Loucy (cell line): ENCODE measurements at regions not wholly inside any gene's neighbourhood (a gene's known extent, or its start where the extent isn't known, plus 50 kb on each side); places are given as distances from the start of the nearest gene placed in this dataset.

ENCODE experiments used
- H2AFZ ChIP-seq: fragments of 200-600 bp; sonication (generic); 2 replicates; pipeline ENCODE4 v1.6.0; 2016; ENCODE audit warnings: antibody characterized with exemption, mild to moderate bottlenecking, low read length, moderate library complexity
- H3F3A ChIP-seq: fragments of 200-600 bp; 2 replicates; pipeline ENCODE4 v1.6.0; 2016; ENCODE audit warnings: antibody characterized with exemption, low read depth, mild to moderate bottlenecking
- H3K27me3 ChIP-seq: fragments of 200-600 bp; sonication (generic); 2 replicates; pipeline ENCODE4 v1.6.1; 2014; ENCODE audit warnings: low read length, mild to moderate bottlenecking; ENCODE audit not compliant: insufficient read depth, poor library complexity, severe bottlenecking
- H3K36me3 ChIP-seq: fragments of 200-600 bp; sonication (generic); 2 replicates; pipeline ENCODE4 v1.6.1; 2016; ENCODE audit warnings: low read length; ENCODE audit not compliant: insufficient read depth
- H3K4me1 ChIP-seq: fragments of 200-600 bp; sonication (generic); 2 replicates; pipeline ENCODE4 v1.5.1; 2014; ENCODE audit warnings: low read length, mild to moderate bottlenecking; ENCODE audit not compliant: insufficient read depth, poor library complexity, severe bottlenecking
- H3K4me2 ChIP-seq: fragments of 200-600 bp; sonication (generic); 2 replicates; pipeline ENCODE4 v1.6.0; 2014; ENCODE audit warnings: antibody characterized with exemption, low read length, low read depth, mild to moderate bottlenecking; ENCODE audit not compliant: poor library complexity, severe bottlenecking
- H3K4me3 ChIP-seq: fragments of 200-600 bp; sonication (generic); 2 replicates; pipeline ENCODE4 v1.5.1; 2014; ENCODE audit warnings: low read length, mild to moderate bottlenecking, mixed read lengths; ENCODE audit not compliant: poor library complexity, severe bottlenecking
- H3K79me2 ChIP-seq: fragments of 200-600 bp; sonication (generic); 2 replicates; pipeline ENCODE4 v1.6.1; 2014; ENCODE audit warnings: low read length; ENCODE audit not compliant: insufficient read depth
- H3K9ac ChIP-seq: fragments of 200-600 bp; sonication (generic); 2 replicates; pipeline ENCODE4 v1.6.0; 2014; ENCODE audit warnings: mild to moderate bottlenecking, low read depth, low read length, moderate library complexity; ENCODE audit not compliant: poor library complexity, severe bottlenecking
- H3K9me2 ChIP-seq: fragments of 200-600 bp; sonication (generic); replicated peaks from 2 replicates; pipeline ENCODE4 v1.6.1; 2016; ENCODE audit warnings: low read depth, low read length, mixed read lengths
- H3K9me3 ChIP-seq: fragments of 200-600 bp; sonication (generic); 2 replicates; pipeline ENCODE4 v1.6.1; 2014; ENCODE audit warnings: mild to moderate bottlenecking, antibody characterized with exemption, low read length, low read depth; ENCODE audit not compliant: insufficient read depth
- H4K20me1 ChIP-seq: fragments of 200-600 bp; sonication (generic); 2 replicates; pipeline ENCODE4 v1.6.0; 2014; ENCODE audit warnings: antibody characterized with exemption, low read length, mild to moderate bottlenecking; ENCODE audit not compliant: insufficient read depth, poor library complexity, severe bottlenecking
- EZH2phosphoT487 ChIP-seq: fragments of 200-600 bp; IDR thresholded peaks from 2 replicates; pipeline ENCODE4 v1.6.1; 2018; ENCODE audit warnings: antibody characterized with exemption, mild to moderate bottlenecking, moderate library complexity, borderline replicate concordance
- TF ChIP-seq, protein P1 (sequence below): fragments of 200-600 bp; sonication (generic); conservative IDR thresholded peaks from 2 replicates; pipeline ENCODE4 v1.5.1; 2014; ENCODE audit warnings: mild to moderate bottlenecking, antibody characterized with exemption, low read length

DNA sequence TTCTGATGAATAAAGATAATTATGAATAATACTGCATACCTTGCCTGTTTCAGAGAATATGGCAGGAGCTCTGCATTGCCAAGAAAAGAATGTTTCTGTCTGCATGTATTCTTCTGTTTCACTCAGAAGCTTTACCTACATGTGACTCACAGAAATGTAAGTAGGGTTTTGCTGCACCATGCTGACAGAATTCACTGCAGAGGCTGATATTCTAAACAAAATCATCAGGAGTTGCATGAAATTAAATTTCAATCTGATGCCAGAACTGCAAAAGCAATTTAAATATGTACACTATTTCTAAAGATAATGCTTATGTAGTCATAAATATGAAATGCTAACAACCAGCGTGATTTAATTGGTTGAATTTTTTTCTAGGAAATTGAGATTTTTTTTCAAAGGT, 332.8 kb upstream of the FSHR start:
- no peaks in the 10 kb centered on the region for H3K79me2 ChIP-seq

DNA sequence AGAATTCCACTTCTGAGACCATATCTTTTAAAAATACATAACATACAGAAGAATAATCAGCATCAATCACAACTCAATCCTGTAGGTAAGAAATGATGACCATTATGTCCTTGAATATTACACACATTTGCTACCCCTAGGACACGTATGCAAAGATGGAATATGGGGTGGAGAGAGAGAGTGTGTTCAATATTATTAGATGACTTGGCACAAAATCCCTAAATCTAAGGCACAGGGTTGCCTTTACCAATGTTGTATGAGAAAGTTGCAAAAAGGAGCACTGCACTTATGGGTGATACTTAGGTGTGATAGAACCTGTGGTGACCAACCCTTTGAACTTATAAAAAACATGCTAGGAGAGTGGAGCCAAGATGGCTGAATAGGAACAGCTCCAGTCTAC, 326.2 kb upstream of the FSHR start:
- Histone ChIP-seq H3K9ac (no peak overlapping the region), H2AFZ (no peak overlapping the region), H3K4me2 (no peak overlapping the region), H3K4me1 (no peaks in the 10 kb centered on the region), H3F3A (no peaks in the 10 kb centered on the region), H4K20me1 (no peaks in the 10 kb centered on the region), H3K27me3 (no peaks in the 10 kb centered on the region), H3K36me3 (no peaks in the 10 kb centered on the region), H3K79me2 (no peaks in the 10 kb centered on the region), H3K4me3 (no peak overlapping the region), H3K9me3 (no peaks in the 10 kb centered on the region), H3K9me2 (no peaks in the 10 kb centered on the region)
- TF ChIP-seq, protein P1, sequence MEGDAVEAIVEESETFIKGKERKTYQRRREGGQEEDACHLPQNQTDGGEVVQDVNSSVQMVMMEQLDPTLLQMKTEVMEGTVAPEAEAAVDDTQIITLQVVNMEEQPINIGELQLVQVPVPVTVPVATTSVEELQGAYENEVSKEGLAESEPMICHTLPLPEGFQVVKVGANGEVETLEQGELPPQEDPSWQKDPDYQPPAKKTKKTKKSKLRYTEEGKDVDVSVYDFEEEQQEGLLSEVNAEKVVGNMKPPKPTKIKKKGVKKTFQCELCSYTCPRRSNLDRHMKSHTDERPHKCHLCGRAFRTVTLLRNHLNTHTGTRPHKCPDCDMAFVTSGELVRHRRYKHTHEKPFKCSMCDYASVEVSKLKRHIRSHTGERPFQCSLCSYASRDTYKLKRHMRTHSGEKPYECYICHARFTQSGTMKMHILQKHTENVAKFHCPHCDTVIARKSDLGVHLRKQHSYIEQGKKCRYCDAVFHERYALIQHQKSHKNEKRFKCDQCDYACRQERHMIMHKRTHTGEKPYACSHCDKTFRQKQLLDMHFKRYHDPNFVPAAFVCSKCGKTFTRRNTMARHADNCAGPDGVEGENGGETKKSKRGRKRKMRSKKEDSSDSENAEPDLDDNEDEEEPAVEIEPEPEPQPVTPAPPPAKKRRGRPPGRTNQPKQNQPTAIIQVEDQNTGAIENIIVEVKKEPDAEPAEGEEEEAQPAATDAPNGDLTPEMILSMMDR = no peak
- no peak for TF ChIP-seq EZH2phosphoT487

More for the DNA sequence above, 332.8 kb upstream of the FSHR start:
- Histone ChIP-seq H3F3A (no peaks in the 10 kb centered on the region), H3K4me3 (no peak overlapping the region), H3K27me3 (no peaks in the 10 kb centered on the region), H3K9ac (no peak overlapping the region), H3K9me3 (no peaks in the 10 kb centered on the region), H3K36me3 (no peaks in the 10 kb centered on the region), H3K4me1 (no peaks in the 10 kb centered on the region), H2AFZ (no peak overlapping the region), H4K20me1 (no peaks in the 10 kb centered on the region), H3K9me2 (no peaks in the 10 kb centered on the region), H3K4me2 (no peak overlapping the region)
- no peak for TF ChIP-seq EZH2phosphoT487
- TF ChIP-seq, protein P1 = no peak

DNA sequence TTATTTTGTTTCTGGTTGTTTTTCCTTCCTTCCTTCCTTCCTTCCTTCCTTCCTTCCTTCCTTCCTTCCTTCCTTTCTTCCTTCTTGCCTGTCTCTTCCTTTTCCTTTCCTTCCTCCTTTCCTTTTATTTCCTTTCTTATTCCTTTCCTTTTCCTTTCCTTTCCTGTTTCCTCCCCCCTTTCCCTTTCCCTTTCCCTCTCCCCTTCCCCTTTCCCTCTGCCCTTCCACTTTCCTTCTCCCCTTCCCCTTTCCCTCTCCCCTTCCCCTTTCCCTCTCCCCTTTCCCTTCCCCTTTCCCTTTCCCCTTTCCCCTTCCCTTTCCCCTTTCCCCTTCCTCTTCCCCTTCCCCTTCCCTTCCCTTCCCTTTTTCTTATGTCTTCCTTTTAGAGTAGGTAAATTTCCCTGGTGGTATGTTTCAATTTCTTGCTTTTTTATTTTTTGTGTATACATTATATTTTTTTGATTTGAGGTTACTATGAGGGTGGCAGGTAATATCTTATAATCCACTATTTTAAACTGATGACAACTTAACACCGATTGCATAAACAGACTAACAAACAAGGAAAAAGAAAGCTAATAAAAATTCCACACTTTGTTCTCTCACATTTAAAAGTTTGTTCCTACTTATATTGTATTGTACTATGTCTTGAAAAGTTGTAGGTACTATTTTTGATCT, 311.0 kb upstream of the FSHR start:
- Histone ChIP-seq H4K20me1 (no peaks in the 10 kb centered on the region), H3K27me3 (no peaks in the 10 kb centered on the region), H3K9ac (no peak overlapping the region), H3K36me3 (no peaks in the 10 kb centered on the region), H2AFZ (no peak overlapping the region), H3F3A (no peaks in the 10 kb centered on the region), H3K4me2 (no peak overlapping the region), H3K79me2 (no peaks in the 10 kb centered on the region), H3K4me1 (no peaks in the 10 kb centered on the region), H3K9me3 (no peaks in the 10 kb centered on the region), H3K9me2 (0 out of 2 replicates have a peak, but pooled peaks cover under 1% of the 10 kb centered on the region), H3K4me3 (no peak overlapping the region)
- TF ChIP-seq, protein P1 = no peak
- TF ChIP-seq EZH2phosphoT487 = no peak
